Progenitor cell of endocrine pancreas (in vitro differentiated cells): ENCODE measurements at regions not wholly inside any gene's neighbourhood (a gene's known extent, or its start where the extent isn't known, plus 50 kb on each side); places are given as distances from the start of the nearest gene placed in this dataset.

Experiments used
- DNase-seq: peaks from one replicate; pipeline ENCODE4 v3.0.0; 2021; ENCODE audit warnings: low spot score; ENCODE audit not compliant: unreplicated experiment
- H3K27ac Mint-ChIP-seq: 2 replicates; pipeline ENCODE4 v1.8.0; 2021; ENCODE audit warnings: mild to moderate bottlenecking, moderate library complexity, mixed read lengths
- H3K27me3 Mint-ChIP-seq: 2 replicates; pipeline ENCODE4 v1.8.0; 2021; ENCODE audit warnings: mixed read lengths
- H3K36me3 Mint-ChIP-seq: 2 replicates; pipeline ENCODE4 v1.8.0; 2022; ENCODE audit warnings: mixed read lengths; ENCODE audit not compliant: insufficient read depth
- H3K4me1 Mint-ChIP-seq: 2 replicates; pipeline ENCODE4 v1.8.0; 2021; ENCODE audit warnings: low read depth, mixed read lengths
- H3K4me3 Mint-ChIP-seq: 2 replicates; pipeline ENCODE4 v1.8.0; 2021; ENCODE audit warnings: low read depth, mild to moderate bottlenecking, moderate library complexity, mixed read lengths
- H3K9me3 Mint-ChIP-seq: 2 replicates; pipeline ENCODE4 v1.8.0; 2021; ENCODE audit warnings: low read depth, mixed read lengths
- CTCF ChIP-seq: fragments of 200-600 bp; sonication (generic); IDR thresholded peaks from one replicate; pipeline ENCODE4 v1.5.0; 2021; ENCODE audit warnings: antibody characterized with exemption, mild to moderate bottlenecking; ENCODE audit not compliant: unreplicated experiment

DNA sequence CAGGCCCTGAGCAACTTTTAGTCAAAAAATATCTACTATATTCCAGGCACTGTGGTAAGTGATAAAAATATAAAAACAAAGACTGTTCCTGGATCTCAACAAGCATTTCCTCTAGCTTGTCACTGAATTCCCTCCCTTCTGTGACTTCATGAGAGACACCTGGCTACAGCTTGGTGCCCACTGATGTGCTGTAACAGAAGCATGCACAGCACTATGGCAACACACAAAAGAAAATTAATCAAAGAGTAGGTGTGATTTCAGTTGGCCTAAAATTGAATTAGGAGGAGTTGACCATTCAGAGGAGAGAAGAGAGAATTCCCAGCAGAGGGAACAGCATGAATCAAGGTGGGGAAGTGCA is 158.9 kb upstream of the LPP start:
- H3K4me3 Mint-ChIP-seq, result no peak overlapping the region
- no peak overlapping the region for H3K27ac Mint-ChIP-seq
- H3K9me3 Mint-ChIP-seq, result no peaks in the 10 kb centered on the region
- no peaks in the 10 kb centered on the region for H3K36me3 Mint-ChIP-seq
- peaks cover 10% of the 10 kb centered on the region for H3K4me1 Mint-ChIP-seq
- no peak for DNase-seq
- peaks cover 31% of the 10 kb centered on the region for H3K27me3 Mint-ChIP-seq
- no peak for TF ChIP-seq CTCF

- Mint-ChIP-seq H3K27me3 (peaks cover 31% of the 10 kb centered on the region), H3K9me3 (no peaks in the 10 kb centered on the region), H3K4me3 (no peak overlapping the region), H3K36me3 (no peaks in the 10 kb centered on the region), H3K4me1 (peaks cover 9% of the 10 kb centered on the region), H3K27ac (no peak overlapping the region)
- DNase-seq, result no peak
- TF ChIP-seq CTCF, result no peak
Measured at GRCh38 chr3:187995667-187996066, 158.3 kb upstream of the LPP start.

GRCh38 chr3:187996609-187997008 is 157.3 kb upstream of the LPP start:
- no peak overlapping the region for H3K4me3 Mint-ChIP-seq
- H3K27me3 Mint-ChIP-seq, result peaks cover 25% of the 10 kb centered on the region
- no peaks in the 10 kb centered on the region for H3K9me3 Mint-ChIP-seq
- no peak for TF ChIP-seq CTCF
- H3K27ac Mint-ChIP-seq, result no peak overlapping the region
- no peak for DNase-seq
- H3K36me3 Mint-ChIP-seq, result no peaks in the 10 kb centered on the region
- H3K4me1 Mint-ChIP-seq, result peaks cover 7% of the 10 kb centered on the region

- TF ChIP-seq CTCF, result no peak
- no peak overlapping the region for H3K4me3 Mint-ChIP-seq
- no peaks in the 10 kb centered on the region for H3K36me3 Mint-ChIP-seq
- no peak overlapping the region for H3K27ac Mint-ChIP-seq
- no peaks in the 10 kb centered on the region for H3K9me3 Mint-ChIP-seq
- no peak for DNase-seq
- H3K27me3 Mint-ChIP-seq, result peaks cover 27% of the 10 kb centered on the region
- H3K4me1 Mint-ChIP-seq, result peaks cover 9% of the 10 kb centered on the region
Measured at GRCh38 chr3:187997490-187997889, 156.5 kb upstream of the LPP start.

DNA sequence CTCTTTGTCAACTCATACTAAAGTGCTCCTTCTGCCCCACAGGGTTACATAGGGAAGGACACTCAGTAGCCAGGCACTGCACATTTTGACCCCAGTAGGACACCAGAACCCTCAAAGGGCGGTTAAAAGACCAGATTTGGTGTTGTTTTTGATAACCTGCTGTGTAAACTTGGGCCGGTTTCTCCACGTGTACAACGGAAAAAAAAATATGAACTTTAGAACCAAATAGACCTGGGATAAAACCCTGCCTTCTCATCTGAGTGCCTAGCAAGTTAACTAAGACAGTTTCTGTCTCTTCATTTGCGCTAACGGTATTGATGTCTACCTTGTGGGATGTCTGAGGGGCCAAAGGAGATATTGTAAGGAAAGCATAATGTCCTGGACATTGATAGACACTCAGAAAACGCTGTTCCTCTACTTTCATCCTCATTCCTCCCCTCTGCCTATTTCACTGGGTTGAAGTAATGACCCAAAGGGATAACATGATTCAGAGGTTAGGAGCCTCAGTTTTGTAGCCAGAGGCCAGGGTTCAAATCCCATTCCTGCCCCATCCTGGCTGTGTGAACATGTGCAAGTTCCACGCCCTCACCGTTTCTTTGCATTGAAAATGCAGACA is 155.9 kb upstream of the LPP start:
- no peak overlapping the region for H3K27ac Mint-ChIP-seq
- no peak for TF ChIP-seq CTCF
- no peaks in the 10 kb centered on the region for H3K9me3 Mint-ChIP-seq
- peaks cover 27% of the 10 kb centered on the region for H3K27me3 Mint-ChIP-seq
- no peaks in the 10 kb centered on the region for H3K36me3 Mint-ChIP-seq
- H3K4me3 Mint-ChIP-seq, result no peak overlapping the region
- peaks cover 14% of the 10 kb centered on the region for H3K4me1 Mint-ChIP-seq
- DNase-seq, result no peak
